CD14-positive monocyte (primary cell): ENCODE measurements at regions not wholly inside any gene's neighbourhood (a gene's known extent, or its start where the extent isn't known, plus 50 kb on each side); places are given as distances from the start of the nearest gene placed in this dataset.

Experiments
- DNase-seq, 3 donors: peaks; one replicate each; pipeline ENCODE4 v3.0.0-alpha.2; 2011 to 2022
- H2AFZ ChIP-seq: 2 replicates; pipeline ENCODE4 v1.6.0; 2012; ENCODE audit warnings: mild to moderate bottlenecking, low read depth, low read length, inconsistent platforms; ENCODE audit not compliant: insufficient read depth, poor library complexity, severe bottlenecking
- H3K27ac ChIP-seq, 2 donors: 1 replicate in 1 of 2; 2 replicates in 1 of 2; pipeline ENCODE4 v1.5.1; 2012 to 2013; ENCODE audit warnings: low read length in 2 of 2, control low read depth in 1 of 2, inconsistent platforms in 1 of 2, low read depth in 1 of 2, mild to moderate bottlenecking in 1 of 2
- H3K27me3 ChIP-seq, 2 donors: one replicate each; pipeline versions ENCODE4 v1.6.0 to v1.6.1; 2011 to 2013; ENCODE audit warnings: low read length in 2 of 2; ENCODE audit not compliant: control insufficient read depth in 2 of 2, insufficient read depth in 2 of 2
- H3K36me3 ChIP-seq, 2 donors: replicated peaks in 1 of 2; 1 replicate in 1 of 2; 2 replicates in 1 of 2; pipeline versions ENCODE4 v1.5.1 to v1.6.1; 2012 to 2013; ENCODE audit warnings: low read length in 2 of 2, control low read depth in 1 of 2, inconsistent platforms in 1 of 2, mild to moderate bottlenecking in 1 of 2; ENCODE audit not compliant: insufficient read depth in 2 of 2, control insufficient read depth in 1 of 2
- H3K4me1 ChIP-seq, 2 donors: 1 replicate in 1 of 2; 2 replicates in 1 of 2; pipeline versions ENCODE4 v1.5.1 to v1.6.1; 2012 to 2013; ENCODE audit warnings: low read length in 2 of 2, control low read depth in 1 of 2, inconsistent platforms in 1 of 2, mild to moderate bottlenecking in 1 of 2, moderate library complexity in 1 of 2; ENCODE audit not compliant: insufficient read depth in 2 of 2, control insufficient read depth in 1 of 2
- H3K4me2 ChIP-seq: replicated peaks from 2 replicates; pipeline ENCODE3; 2012; ENCODE audit warnings: low read length, moderate library complexity, mild to moderate bottlenecking; ENCODE audit not compliant: poor library complexity, severe bottlenecking; ENCODE audit errors: extremely low read depth
- H3K4me3 ChIP-seq, 3 experiments: fragments of 200-600 bp in 1 of 3; sonication (generic) in 1 of 3; replicated peaks in 1 of 3; 1 replicate in 2 of 3; 2 replicates in 1 of 3; pipeline ENCODE4 v1.5.1; 2011 to 2013; ENCODE audit warnings: low read length in 3 of 3, mild to moderate bottlenecking in 3 of 3, control low read depth in 2 of 3, low read depth in 2 of 3, inconsistent platforms in 1 of 3, moderate library complexity in 1 of 3
- H3K79me2 ChIP-seq: 2 replicates; pipeline ENCODE4 v1.6.0; 2012; ENCODE audit warnings: mild to moderate bottlenecking, control low read depth, inconsistent platforms, low read length, moderate library complexity; ENCODE audit not compliant: insufficient read depth
- H3K9ac ChIP-seq: 2 replicates; pipeline ENCODE4 v1.6.0; 2017; ENCODE audit warnings: low read length, mild to moderate bottlenecking; ENCODE audit not compliant: insufficient read depth, poor library complexity, severe bottlenecking
- H3K9me3 ChIP-seq, 2 donors: replicated peaks in 1 of 2; 1 replicate in 1 of 2; 2 replicates in 1 of 2; pipeline versions ENCODE4 v1.5.1 to v1.6.1; 2012 to 2013; ENCODE audit warnings: low read length in 2 of 2, control low read depth in 1 of 2; ENCODE audit not compliant: control insufficient read depth in 1 of 2, insufficient read depth in 1 of 2
- H4K20me1 ChIP-seq: 2 replicates; pipeline ENCODE4 v1.6.0; 2012; ENCODE audit warnings: mild to moderate bottlenecking, low read length, control low read depth, moderate library complexity; ENCODE audit not compliant: insufficient read depth
- H3K27ac Mint-ChIP-seq, 7 donors: one replicate each; pipeline ENCODE4 v1.8.0; 2020; ENCODE audit warnings: mild to moderate bottlenecking in 7 of 7, mixed read lengths in 7 of 7, moderate library complexity in 6 of 7, inconsistent platforms in 2 of 7
- H3K27me3 Mint-ChIP-seq, 3 donors: one replicate each; pipeline ENCODE4 v1.8.0; 2021 to 2022; ENCODE audit warnings: low read depth in 3 of 3, mild to moderate bottlenecking in 3 of 3, mixed read lengths in 3 of 3, moderate library complexity in 3 of 3, inconsistent platforms in 1 of 3
- H3K36me3 Mint-ChIP-seq, 2 donors: one replicate each; pipeline ENCODE4 v1.8.0; 2020; ENCODE audit warnings: mixed read lengths in 2 of 2, inconsistent platforms in 1 of 2, mild to moderate bottlenecking in 1 of 2
- H3K4me1 Mint-ChIP-seq: one replicate; pipeline ENCODE4 v1.8.0; 2020; ENCODE audit warnings: mild to moderate bottlenecking, mixed read lengths
- H3K4me3 Mint-ChIP-seq, 2 donors: one replicate each; pipeline ENCODE4 v1.8.0; 2020; ENCODE audit warnings: mild to moderate bottlenecking in 2 of 2, mixed read lengths in 2 of 2, moderate library complexity in 1 of 2
- H3K9me3 Mint-ChIP-seq, 7 donors: one replicate each; pipeline ENCODE4 v1.8.0; 2020 to 2022; ENCODE audit warnings: mixed read lengths in 7 of 7, mild to moderate bottlenecking in 6 of 7, moderate library complexity in 6 of 7, inconsistent platforms in 2 of 7
- CTCF ChIP-seq: fragments of 200-600 bp; IDR thresholded peaks from one replicate; pipeline ENCODE4 v1.8.0; 2022; ENCODE audit warnings: antibody characterized with exemption, mild to moderate bottlenecking
- WGBS: methylation state at CpG from one replicate; pipeline ENCODE4 v1.1.5; 2013; ENCODE audit warnings: missing lambda C conversion rate; ENCODE audit not compliant: insufficient coverage; 5-methylcytosine and 5-hydroxymethylcytosine counted together
- intact Hi-C, 2 donors: fragments of 100-400 bp; cut with micrococcal nuclease; formaldehyde crosslinking; loops; one replicate each; pipeline versions ENCODE4 v1.15.0 to v1.15.1; 2023

DNA sequence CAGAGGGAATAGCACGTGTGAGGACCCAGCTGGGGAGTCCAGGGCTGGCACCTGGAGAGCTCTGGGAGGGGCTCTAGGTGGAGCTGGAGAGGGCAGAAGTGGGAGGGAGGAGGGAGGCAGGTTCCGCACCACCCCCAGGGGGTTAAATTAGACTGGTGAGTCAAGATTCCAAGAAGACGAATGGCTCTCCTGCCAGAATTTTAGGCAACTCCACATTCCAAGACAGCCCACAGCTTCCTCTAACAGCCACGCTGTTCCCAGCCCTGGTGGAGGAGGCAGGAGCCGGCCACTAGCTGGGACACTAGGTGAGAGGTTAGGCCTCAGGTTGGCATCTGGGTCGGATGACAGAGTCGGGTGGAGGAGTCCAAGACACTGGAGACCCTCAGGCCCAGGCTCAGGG lies 60.2 kb downstream of the TFAP2C start:
- H3K9me3 Mint-ChIP-seq, result peaks cover 0 to 2% (median 0%) of the 10 kb centered on the region in 7 donors
- H3K27me3 ChIP-seq, result no peaks in the 10 kb centered on the region
- H3K4me3 Mint-ChIP-seq, result no peak overlapping the region
- no peak overlapping the region for H3K27ac Mint-ChIP-seq
- H3K9me3 ChIP-seq, result no peaks in the 10 kb centered on the region
- H3K27me3 Mint-ChIP-seq, result peaks cover 2 to 14% (median 8%) of the 10 kb centered on the region in 3 donors
- intact Hi-C loops, result no loop called here
- DNase-seq, result no peak
- no peak overlapping the region for H3K9ac ChIP-seq
- no peak overlapping the region for H3K4me3 ChIP-seq
- no peaks in the 10 kb centered on the region for H4K20me1 ChIP-seq
- no peak overlapping the region for H2AFZ ChIP-seq
- H3K4me1 ChIP-seq, result no peaks in the 10 kb centered on the region
- H3K36me3 ChIP-seq, result no peaks in the 10 kb centered on the region
- 61% methylated on average over 4 of the region's 7 CpGs for WGBS
- no peak for TF ChIP-seq CTCF
- no peaks in the 10 kb centered on the region for H3K79me2 ChIP-seq
- H3K27ac ChIP-seq, result no peak overlapping the region
- no peaks in the 10 kb centered on the region for H3K4me1 Mint-ChIP-seq
- no peaks in the 10 kb centered on the region for H3K36me3 Mint-ChIP-seq
- H3K4me2 ChIP-seq, result no peak overlapping the region

DNA sequence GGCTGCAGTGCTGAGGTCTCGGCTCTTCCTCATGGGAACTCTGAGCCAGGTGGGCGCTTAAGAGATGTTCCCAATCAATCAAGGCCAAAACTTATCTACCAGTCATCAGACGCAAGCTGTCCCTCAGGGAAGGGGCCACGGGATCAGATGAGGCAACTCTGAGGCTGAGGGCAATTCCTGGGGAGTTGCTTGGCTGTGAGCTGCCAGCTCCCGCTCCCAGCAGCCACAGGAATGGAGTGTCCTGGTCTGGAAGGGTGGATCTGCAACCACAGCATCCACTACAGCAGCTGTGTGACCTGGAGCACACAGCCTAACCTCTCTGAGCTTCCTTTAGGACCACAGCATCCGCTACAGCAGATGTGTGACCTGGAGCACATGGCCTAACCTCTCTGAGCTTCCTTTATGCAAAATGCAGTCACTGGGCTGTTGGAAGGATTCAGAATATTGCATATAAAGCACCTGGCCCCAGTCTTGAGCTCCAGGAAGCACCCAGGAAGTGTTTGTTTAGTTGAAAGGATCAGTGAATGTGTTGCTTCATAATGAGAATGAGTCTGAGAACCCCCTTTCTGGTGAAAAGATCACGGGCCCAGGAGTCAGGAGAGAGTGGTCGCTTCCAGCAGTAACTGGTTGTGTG lies 60.9 kb downstream of the TFAP2C start:
- TF ChIP-seq CTCF, result no peak
- no peak overlapping the region for H3K27ac ChIP-seq
- no peaks in the 10 kb centered on the region for H3K9me3 ChIP-seq
- no peak overlapping the region for H3K4me2 ChIP-seq
- H3K4me3 ChIP-seq, result no peak overlapping the region
- no peaks in the 10 kb centered on the region for H3K27me3 ChIP-seq
- no peaks in the 10 kb centered on the region for H4K20me1 ChIP-seq
- no peak for DNase-seq
- Mint-ChIP-seq H3K9me3 (peaks cover 0 to 2% (median 0%) of the 10 kb centered on the region in 7 donors), H3K27ac (peak overlapping the region in 1 of 7 donors; percentile 21), H3K27me3 (peaks cover 2 to 14% (median 8%) of the 10 kb centered on the region in 3 donors), H3K4me3 (no peak overlapping the region), H3K4me1 (no peaks in the 10 kb centered on the region), H3K36me3 (no peaks in the 10 kb centered on the region)
- H3K4me1 ChIP-seq, result no peaks in the 10 kb centered on the region
- intact Hi-C loops, result no loop called here
- WGBS, result 52% methylated on average over 2 of the region's 8 CpGs
- H3K36me3 ChIP-seq, result no peaks in the 10 kb centered on the region
- H3K9ac ChIP-seq, result no peak overlapping the region
- no peaks in the 10 kb centered on the region for H3K79me2 ChIP-seq
- H2AFZ ChIP-seq, result no peak overlapping the region
